COLO829 (cell line): ENCODE measurements at regions not wholly inside any gene's neighbourhood (a gene's known extent, or its start where the extent isn't known, plus 50 kb on each side); places are given as distances from the start of the nearest gene placed in this dataset.
A peak's percentile ranks its signal among the peaks of the same experiment; 100 is the strongest.

Experiments
- DNase-seq: peaks from one replicate; pipeline ENCODE4 v3.0.0; 2012; ENCODE audit warnings: low spot score

GRCh38 chr19:30663611-30664174, 291.5 kb downstream of the ZNF536 start:
- no peak for DNase-seq

- peak; percentile 50 for DNase-seq
Observed at GRCh38 chr19:30662211-30662861, 290.2 kb downstream of the ZNF536 start.

- DNase-seq: no peak
Observed at GRCh38 chr19:30659638-30660037, 287.5 kb downstream of the ZNF536 start.

GRCh38 chr19:30656520-30657100, 284.4 kb downstream of the ZNF536 start:
- DNase-seq: no peak

- no peak for DNase-seq
Observed at GRCh38 chr19:30653646-30654386, 281.6 kb downstream of the ZNF536 start.

- no peak for DNase-seq
Observed at GRCh38 chr19:30652751-30653150, 280.6 kb downstream of the ZNF536 start.

- no peak for DNase-seq
Observed at GRCh38 chr19:30651691-30652090, 279.5 kb downstream of the ZNF536 start.

GRCh38 chr19:30651066-30651465, 278.9 kb downstream of the ZNF536 start:
- DNase-seq: no peak

- peak; percentile 79 for DNase-seq
Observed at GRCh38 chr19:30649934-30650614, 277.9 kb downstream of the ZNF536 start.

- no peak for DNase-seq
Observed at GRCh38 chr19:30648866-30649862, 277.0 kb downstream of the ZNF536 start.

GRCh38 chr19:30647891-30648720, 275.9 kb downstream of the ZNF536 start:
- DNase-seq: peak; percentile 84

- peak; percentile 39 for DNase-seq
Observed at GRCh38 chr19:30646806-30647205, 274.6 kb downstream of the ZNF536 start.

GRCh38 chr19:30645946-30646577, 273.9 kb downstream of the ZNF536 start:
- DNase-seq: peak; percentile 58

- no peak for DNase-seq
Observed at GRCh38 chr19:30640252-30640965, 268.2 kb downstream of the ZNF536 start.

GRCh38 chr19:30638889-30639288, 266.7 kb downstream of the ZNF536 start:
- no peak for DNase-seq

- no peak for DNase-seq
Observed at GRCh38 chr19:30637926-30638325, 265.7 kb downstream of the ZNF536 start.

- no peak for DNase-seq
Observed at GRCh38 chr19:30634996-30635975, 263.1 kb downstream of the ZNF536 start.
